Uterus (tissue), 3 donors: ENCODE measurements at regions not wholly inside any gene's neighbourhood (a gene's known extent, or its start where the extent isn't known, plus 50 kb on each side); places are given as distances from the start of the nearest gene placed in this dataset.

Experiments
- DNase-seq, 2 donors: peaks; one replicate each; pipeline ENCODE4 v3.0.0-alpha.2; 2019 to 2020
- H3K27ac ChIP-seq, 2 donors: fragments of 200-600 bp; sonication (generic); 1 replicate in 1 of 2; 2 replicates in 1 of 2; pipeline ENCODE4 v1.5.1; 2016 to 2018
- H3K27me3 ChIP-seq, 2 donors: fragments of 200-600 bp; sonication (generic); one replicate each; pipeline ENCODE4 v1.5.1; 2018 to 2019; ENCODE audit warnings: control low read depth in 1 of 2
- H3K36me3 ChIP-seq, 2 donors: fragments of 200-600 bp; sonication (generic); one replicate each; pipeline ENCODE4 v1.5.1; 2019; ENCODE audit warnings: control low read depth in 1 of 2
- H3K4me1 ChIP-seq, 2 donors: fragments of 200-600 bp; sonication (generic); one replicate each; pipeline ENCODE4 v1.5.1; 2018 to 2019; ENCODE audit warnings: control low read depth in 1 of 2
- H3K4me3 ChIP-seq, 2 donors: fragments of 200-600 bp; sonication (generic); 1 replicate in 1 of 2; 2 replicates in 1 of 2; pipeline ENCODE4 v1.5.1; 2018 to 2019; ENCODE audit warnings: mild to moderate bottlenecking in 1 of 2
- H3K9me3 ChIP-seq, 2 donors: fragments of 200-600 bp; sonication (generic); one replicate each; pipeline ENCODE4 v1.5.1; 2019; ENCODE audit warnings: control low read depth in 1 of 2
- CTCF ChIP-seq, 4 experiments: fragments of 200-600 bp in 2 of 4; fragments of 450-650 bp in 2 of 4; sonication (generic) in 2 of 4; IDR thresholded peaks; one replicate each; pipeline ENCODE4 v1.5.1; 2016 to 2019; ENCODE audit warnings: antibody characterized with exemption in 4 of 4, mild to moderate bottlenecking in 2 of 4, moderate library complexity in 1 of 4
- POLR2A ChIP-seq, 2 donors: fragments of 450-650 bp; IDR thresholded peaks; one replicate each; pipeline ENCODE4 v1.6.1; 2016; ENCODE audit warnings: antibody characterized with exemption in 2 of 2, mild to moderate bottlenecking in 1 of 2, moderate library complexity in 1 of 2
- intact Hi-C: fragments of 100-400 bp; cut with DNase I; formaldehyde crosslinking; loops from one replicate; pipeline ENCODE4 v1.15.1; 2023; ENCODE audit warnings: low total_unique reads
- donor health status: DM: yes; HTN: yes; CAD: no.

GRCh38 chr20:40146071-40146470 is 543.0 kb downstream of the MAFB start:
- no peaks in the 10 kb centered on the region for H3K9me3 ChIP-seq
- no peak overlapping the region for H3K27ac ChIP-seq

GRCh38 chr20:40144581-40144980 is 544.5 kb downstream of the MAFB start:
- TF ChIP-seq POLR2A (IDR thresholded peaks at IDR 0.05) (no peak), CTCF (IDR thresholded peaks at IDR 0.05) (no peak)
- Histone ChIP-seq H3K4me1 (no peaks in the 10 kb centered on the region), H3K36me3 (no peaks in the 10 kb centered on the region), H3K4me3 (no peak overlapping the region), H3K27me3 (no peaks in the 10 kb centered on the region), H3K27ac (no peak overlapping the region), H3K9me3 (no peaks in the 10 kb centered on the region)
- no peak for DNase-seq
- intact Hi-C loops, result no loop called here

More at GRCh38 chr20:40146071-40146470, 543.0 kb downstream of the MAFB start:
- no peaks in the 10 kb centered on the region for H3K27me3 ChIP-seq
- no peak overlapping the region for H3K4me3 ChIP-seq
- H3K36me3 ChIP-seq, result no peaks in the 10 kb centered on the region
- intact Hi-C loops, result no loop called here
- H3K4me1 ChIP-seq, result no peaks in the 10 kb centered on the region
- no peak for TF ChIP-seq POLR2A (IDR thresholded peaks at IDR 0.05)
- TF ChIP-seq CTCF (IDR thresholded peaks at IDR 0.05), result no peak
- DNase-seq, result no peak

GRCh38 chr20:40134176-40134575 is 554.9 kb downstream of the MAFB start:
- no peaks in the 10 kb centered on the region for H3K9me3 ChIP-seq
- intact Hi-C loops, result no loop called here
- H3K36me3 ChIP-seq, result no peaks in the 10 kb centered on the region
- H3K27ac ChIP-seq, result no peak overlapping the region
- TF ChIP-seq CTCF (IDR thresholded peaks at IDR 0.05) (no peak), POLR2A (IDR thresholded peaks at IDR 0.05) (no peak)
- H3K4me1 ChIP-seq, result no peaks in the 10 kb centered on the region
- no peak overlapping the region for H3K4me3 ChIP-seq
- H3K27me3 ChIP-seq, result no peaks in the 10 kb centered on the region
- no peak for DNase-seq

GRCh38 chr20:40120827-40121226 is 568.2 kb downstream of the MAFB start:
- intact Hi-C loops, result no loop called here
- TF ChIP-seq CTCF (IDR thresholded peaks at IDR 0.05) (no peak), POLR2A (IDR thresholded peaks at IDR 0.05) (no peak)
- Histone ChIP-seq H3K27ac (no peak overlapping the region), H3K4me3 (no peak overlapping the region), H3K36me3 (no peaks in the 10 kb centered on the region), H3K27me3 (no peaks in the 10 kb centered on the region), H3K9me3 (no peaks in the 10 kb centered on the region), H3K4me1 (no peaks in the 10 kb centered on the region)
- no peak for DNase-seq

- TF ChIP-seq POLR2A (IDR thresholded peaks at IDR 0.05) (no peak), CTCF (IDR thresholded peaks at IDR 0.05) (no peak)
- H3K27ac ChIP-seq, result no peak overlapping the region
- H3K36me3 ChIP-seq, result no peaks in the 10 kb centered on the region
- no peaks in the 10 kb centered on the region for H3K4me1 ChIP-seq
- no peaks in the 10 kb centered on the region for H3K27me3 ChIP-seq
- intact Hi-C loops, result no loop called here
- H3K4me3 ChIP-seq, result no peak overlapping the region
- H3K9me3 ChIP-seq, result no peaks in the 10 kb centered on the region
- DNase-seq, result no peak
Measured at GRCh38 chr20:40111282-40111681, 577.8 kb downstream of the MAFB start.
